ENCODE measurements at regions not wholly inside any gene's neighbourhood (a gene's known extent, or its start where the extent isn't known, plus 50 kb on each side); places are given as distances from the start of the nearest gene placed in this dataset.

- TF ChIP-seq CTCF (IDR thresholded peaks at IDR 0.05) (no peak), POLR2A (IDR thresholded peaks at IDR 0.05) (no peak)
Measured at GRCh38 chr1:58116284-58116683, 430.2 kb downstream of the OMA1 start.

Data from body of pancreas (tissue), 4 donors.